HG03460 (cell line): ENCODE measurements at regions not wholly inside any gene's neighbourhood (a gene's known extent, or its start where the extent isn't known, plus 50 kb on each side); places are given as distances from the start of the nearest gene placed in this dataset.
"Not testable (repeated sequence)": the region's sequence is repeated elsewhere in the genome, so short reads cannot be mapped to it uniquely, and the experiment has no call there.

Experiments
- ATAC-seq: cut with Tn5 transposase; IDR thresholded peaks from one replicate; pipeline ENCODE4 v1.9.1; 2021; ENCODE audit not compliant: unreplicated experiment

DNA sequence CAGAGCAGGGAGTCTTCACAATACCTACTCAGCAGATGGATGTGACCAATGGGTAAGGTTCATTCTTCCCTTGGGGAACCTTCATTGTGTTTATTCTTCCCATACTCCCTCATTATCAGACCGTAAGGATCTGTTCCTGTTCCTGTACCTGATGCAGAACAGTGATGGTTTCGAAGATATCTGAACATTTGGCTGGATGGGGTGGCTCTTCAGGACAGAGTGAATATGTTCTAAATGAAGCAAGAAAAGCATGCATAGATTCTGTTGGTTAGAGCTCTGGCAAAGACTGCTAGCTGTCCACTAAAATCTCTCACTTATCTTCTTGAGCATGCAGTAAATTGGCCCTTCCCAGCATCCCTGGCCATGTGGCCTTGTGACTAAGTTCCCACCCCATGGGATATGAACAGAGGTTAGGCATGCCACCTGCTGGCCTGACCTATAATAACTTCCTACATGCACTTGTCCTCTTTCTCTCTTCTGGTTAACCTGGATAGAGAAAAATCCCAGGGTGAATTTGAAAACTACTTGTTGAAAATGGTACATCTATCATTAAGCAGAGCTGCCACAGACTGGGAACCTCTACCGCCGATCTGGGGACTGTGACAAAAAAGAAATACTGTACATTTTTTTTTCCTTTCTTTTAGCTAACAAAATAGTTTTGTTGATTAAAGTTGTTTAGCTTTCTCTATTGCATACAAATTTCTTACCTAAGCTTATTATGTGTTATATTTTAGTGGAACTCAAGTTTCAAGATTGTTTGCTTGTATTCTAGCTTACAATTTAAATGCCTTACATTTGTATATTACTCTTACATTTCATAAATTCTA lies 60.0 kb upstream of the BANK1 start:
- ATAC-seq = peak; percentile 90

DNA sequence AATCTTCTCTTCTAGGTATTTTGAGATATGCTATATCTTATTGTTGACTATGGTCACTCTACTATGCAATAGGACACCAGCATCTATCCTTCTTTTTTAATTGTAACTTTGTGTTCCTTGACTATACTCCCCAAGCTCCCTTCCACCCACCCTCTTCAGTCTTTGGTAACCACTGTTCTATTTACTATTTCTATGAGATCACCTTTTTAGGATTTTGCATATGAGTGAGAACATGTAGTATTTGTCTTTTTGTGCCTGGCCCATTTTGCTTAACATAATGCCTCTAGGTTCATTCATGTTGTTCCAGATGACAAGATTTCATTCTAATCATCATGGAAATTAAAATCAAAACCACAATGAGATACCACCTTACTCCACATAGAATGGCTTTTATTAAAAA lies 63.3 kb upstream of the BANK1 start:
- ATAC-seq = no peak

DNA sequence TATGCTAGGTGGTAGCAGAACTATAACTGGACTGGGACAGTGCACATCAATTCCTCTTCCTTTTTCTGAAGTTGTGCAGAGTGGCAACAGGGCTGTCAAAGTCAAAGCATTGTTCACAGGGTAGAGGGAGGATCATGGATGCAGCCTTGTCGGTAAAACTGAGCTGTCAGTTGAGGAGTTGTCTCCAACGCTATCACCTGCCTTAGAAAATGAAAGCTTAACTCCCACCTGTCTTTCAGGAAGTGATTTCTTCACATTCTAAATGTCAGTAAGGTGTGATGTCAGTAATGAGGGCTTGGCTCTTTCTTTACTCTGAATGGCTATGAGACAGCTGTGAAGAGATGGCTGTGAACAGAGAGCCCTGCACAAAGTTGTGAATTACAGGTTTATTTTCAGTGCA lies 66.4 kb upstream of the BANK1 start:
- ATAC-seq = no peak

DNA sequence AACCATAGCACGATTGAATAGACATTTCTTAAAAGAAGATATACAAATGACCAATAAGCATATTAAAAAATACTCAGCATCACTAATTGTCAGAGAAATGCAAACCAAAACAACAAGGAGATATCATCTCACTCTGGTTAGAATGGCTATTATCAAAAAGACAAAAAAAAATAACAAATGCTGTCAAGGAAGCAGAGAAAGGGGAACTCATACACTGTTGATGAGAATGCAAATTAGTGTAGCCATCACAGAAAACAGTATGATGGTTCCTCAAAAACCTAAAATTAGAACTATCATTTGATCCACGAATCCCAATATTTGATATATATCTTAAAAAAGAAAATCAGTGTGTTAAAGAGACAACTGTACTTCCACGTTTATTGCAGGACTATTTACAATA lies 71.7 kb upstream of the BANK1 start:
- ATAC-seq = no peak

DNA sequence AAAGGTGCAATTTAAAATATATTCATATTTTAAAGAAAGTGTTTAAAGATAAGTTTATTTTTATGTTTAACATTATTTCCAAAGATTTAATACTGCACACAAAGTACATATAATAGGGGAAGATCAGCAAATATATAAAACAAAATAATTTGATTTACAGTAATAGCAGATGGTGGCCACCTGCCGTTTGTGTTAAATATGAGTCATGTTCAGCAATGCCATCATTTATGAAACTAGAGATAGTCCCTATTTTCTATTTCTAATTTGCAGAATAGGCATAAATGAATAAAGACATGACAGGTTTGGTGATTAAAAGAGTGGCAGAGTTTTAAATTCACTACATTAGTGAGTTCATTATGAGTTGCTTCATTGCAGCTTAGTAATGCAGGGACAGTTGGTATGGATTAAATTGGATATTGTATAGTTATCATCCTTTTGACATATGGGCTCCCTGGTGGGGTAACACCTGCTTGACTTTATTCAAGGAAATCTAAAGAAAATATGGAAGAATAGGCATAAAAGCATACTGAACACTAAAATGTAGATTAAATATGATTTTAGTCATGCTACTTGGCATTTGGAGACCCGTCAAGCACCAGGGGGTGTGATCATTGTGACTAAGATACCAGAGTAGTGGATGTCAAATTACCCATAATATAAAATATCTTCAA lies 78.8 kb upstream of the BANK1 start:
- no peak for ATAC-seq

DNA sequence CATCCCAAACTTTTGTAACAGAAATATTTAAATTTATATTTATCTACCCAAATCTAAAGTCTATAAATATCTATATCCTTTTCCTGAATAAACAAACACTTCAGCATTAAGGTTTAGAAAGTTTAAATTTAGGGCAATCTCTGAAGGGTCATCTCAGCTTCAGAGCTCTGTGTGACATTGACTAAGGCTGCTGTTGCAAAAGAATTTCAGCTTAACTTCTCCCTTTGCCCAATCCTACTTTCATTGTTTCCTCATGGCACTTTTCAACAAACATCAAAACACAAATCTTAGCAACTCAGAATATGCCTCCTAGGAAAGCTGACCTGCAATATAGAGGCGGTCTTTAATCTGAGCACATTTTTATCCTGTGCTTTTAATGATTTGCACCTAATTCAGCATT lies 79.7 kb upstream of the BANK1 start:
- no peak for ATAC-seq

DNA sequence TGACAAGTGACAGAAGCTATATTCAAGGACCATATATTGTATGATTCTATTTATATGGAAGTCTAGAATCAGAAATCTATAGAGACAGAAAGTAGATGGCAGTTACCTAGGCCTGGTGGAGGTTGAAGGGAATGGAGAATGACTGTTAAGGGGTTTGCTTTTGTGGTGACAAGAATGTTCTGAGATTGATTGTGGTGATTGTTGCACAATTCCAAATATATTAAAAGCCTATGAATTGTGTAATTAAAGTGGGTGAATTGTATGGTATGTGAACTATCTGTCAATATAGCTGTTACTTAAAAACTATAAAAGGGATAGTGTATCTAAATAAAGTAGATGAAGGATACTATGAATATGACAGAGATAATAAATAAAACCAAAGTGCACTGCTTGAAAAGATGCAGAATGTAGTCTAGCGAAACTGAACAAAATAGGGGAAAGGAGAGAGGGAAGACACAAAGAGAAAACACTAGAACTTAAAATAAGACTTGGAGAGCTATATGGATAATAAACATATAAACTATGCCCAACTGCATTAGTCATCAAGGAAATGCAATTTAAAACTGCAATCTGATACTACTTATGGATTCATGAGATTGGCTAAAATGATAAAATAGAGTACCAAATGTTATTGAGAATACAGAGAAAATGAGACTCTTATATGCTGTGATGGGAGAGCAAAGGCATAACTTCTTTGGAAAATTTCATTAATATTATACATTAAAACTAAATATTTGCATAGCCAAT lies 82.1 kb upstream of the BANK1 start:
- ATAC-seq = no peak

DNA sequence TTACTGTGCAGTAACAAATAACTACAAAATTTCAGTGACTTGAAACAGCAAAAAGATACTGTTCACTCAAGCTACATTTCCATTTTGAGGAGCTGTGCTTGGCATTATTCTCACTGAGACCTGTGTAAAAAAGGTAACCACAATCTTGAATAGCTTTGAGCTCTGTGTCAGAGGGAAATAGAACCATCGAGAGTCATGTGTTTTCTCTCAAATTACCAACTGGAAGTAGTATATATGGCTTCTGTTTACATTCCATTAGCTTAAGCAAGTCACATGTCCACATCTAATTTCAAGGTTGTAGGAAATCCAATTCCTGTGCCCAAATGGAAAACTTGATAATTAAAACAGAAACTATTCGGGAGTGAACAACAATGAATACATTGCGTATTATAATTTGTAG lies 82.9 kb upstream of the BANK1 start:
- ATAC-seq = no peak

DNA sequence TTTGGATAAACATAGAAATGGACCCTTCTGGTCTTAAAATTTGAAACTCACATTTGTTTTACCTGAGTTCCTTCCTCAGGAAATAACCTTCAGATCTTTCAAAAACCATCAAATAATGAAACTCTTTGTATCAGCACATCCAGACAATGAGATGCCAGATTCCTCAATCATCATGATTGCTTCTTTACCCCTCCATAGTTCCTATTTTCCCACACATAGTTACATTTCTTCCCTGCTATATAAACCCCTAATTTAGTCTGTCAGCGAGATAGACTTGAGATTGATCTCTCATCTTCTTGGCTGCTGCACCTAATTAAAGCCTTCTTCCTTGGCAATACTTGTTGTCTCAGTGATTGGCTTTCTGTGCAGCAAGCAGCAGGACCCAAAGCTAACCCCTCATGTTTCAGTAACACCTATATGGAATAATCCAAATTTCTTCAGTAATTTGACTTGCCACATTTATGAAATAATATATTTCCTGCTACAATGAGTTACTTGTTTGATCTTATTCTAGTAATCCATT lies 83.9 kb upstream of the BANK1 start:
- no peak for ATAC-seq

DNA sequence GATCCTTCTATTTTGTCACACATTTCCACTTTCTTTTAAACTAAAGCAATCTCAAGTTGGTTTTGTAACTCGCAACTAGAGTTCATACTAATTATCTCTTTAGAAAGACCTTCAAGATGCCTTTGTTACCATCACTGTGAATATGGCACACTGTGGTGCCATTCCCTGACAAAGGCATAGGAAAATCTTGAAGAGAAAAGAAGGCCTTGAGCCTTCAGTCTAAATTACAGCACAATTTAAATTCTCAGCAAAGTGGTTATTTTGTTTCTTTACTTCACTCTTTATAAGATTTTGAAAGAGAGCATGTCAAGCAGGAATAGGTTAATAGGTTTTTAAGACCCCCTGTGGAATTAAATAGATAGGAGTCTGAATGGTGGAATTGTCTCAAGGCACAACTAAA lies 89.0 kb upstream of the BANK1 start:
- no peak for ATAC-seq

DNA sequence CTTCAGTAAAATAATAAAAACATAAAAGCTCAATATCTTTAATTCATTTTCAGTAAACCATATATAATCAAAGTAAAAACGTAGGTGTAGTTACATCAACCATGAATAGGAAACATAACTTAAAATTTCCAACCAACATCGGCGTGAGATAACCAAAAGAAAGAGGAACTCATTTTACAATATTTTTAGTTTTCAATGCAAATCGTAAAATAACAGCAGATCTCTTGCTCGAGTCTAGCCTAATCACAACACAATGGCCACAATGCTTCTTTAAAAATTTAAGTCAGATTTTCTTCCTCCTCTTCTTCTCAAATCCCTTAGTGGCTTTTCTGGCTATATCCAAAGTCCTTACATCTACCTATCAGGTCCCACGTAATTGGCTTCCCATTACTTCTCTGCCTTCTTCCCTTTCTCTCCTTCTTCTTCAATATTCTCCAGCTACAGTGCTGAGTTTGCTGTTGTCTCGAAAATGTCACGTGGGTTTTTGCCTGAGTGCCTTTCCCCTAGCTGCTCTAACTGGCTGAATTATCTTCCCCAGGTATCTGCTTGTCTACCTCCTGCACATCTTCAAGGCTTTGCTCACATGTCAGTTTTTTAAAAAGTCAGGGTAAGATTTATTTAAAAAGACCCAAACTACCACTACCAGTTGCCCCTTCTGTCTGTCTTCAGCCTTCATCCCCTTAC lies 90.9 kb upstream of the BANK1 start:
- no peak for ATAC-seq

DNA sequence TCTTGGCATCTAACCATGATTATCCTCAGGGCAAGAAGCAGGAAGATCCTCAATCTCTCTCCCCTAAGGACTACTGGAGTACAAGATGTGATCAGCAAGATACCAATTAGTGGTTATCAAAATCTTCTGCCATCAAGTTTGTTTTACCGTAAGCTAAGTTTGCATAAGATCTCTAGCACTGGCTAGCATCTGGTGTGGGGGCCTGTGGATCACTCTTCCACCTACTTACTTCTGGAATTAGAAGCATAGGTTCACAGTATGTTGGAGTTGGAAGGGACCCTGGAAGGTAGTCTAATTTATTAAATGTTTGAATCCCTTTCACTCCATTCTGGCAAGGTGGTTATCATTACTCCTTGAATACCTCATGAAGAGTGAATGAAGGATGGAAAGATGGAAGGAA lies 93.3 kb upstream of the BANK1 start:
- ATAC-seq = no peak

DNA sequence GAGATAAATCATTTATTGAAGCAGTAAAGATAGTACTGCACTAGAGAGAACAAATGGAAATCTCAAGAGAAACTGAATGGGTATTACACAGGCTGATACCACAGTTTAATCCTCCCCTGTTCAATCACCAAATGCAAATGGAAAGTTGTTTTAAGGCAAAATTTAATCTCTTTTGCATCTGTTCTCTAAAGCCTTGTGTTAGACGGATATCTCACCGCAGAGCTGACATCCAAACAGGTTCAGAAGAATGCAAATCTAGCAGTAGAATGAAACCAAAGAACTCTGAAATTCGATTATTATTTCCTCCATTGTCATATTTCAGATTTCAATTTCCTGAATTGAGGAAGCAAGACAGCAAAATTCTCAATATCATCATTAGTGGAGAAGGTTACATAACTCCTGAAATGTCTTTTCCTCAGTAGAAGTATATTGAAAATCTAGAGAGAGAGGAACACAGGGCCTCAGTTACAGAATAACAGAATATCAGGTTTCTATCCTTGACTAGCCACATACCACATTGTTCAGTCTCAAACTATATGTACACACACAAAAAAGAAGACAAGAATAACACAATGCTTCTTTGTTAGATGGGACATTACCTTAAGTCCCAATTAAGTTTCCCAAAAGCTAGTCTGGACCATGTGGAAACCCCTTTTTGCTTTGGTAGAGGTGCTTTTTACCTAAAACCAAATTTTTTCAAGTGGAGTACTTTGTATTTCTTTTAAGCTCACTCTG lies 94.1 kb upstream of the BANK1 start:
- no peak for ATAC-seq

DNA sequence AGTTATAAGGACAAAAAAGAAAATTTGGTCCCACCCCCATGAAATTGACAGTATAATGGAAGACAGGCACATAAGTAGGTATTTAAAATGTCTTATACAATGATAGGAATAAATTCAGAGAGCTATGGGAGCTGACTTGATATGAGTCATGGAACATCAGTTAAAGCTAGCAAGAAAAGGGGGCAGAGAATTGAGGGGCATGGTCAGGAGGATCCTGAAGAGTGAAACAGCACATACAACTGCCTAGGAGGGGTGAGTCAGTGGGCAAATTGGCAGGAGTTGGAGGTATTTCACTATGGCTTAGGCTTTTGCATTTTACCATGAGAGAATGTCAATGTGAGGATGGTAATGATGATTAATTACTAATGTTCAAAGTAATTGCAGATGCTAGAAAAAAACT lies 95.4 kb upstream of the BANK1 start:
- no peak for ATAC-seq

DNA sequence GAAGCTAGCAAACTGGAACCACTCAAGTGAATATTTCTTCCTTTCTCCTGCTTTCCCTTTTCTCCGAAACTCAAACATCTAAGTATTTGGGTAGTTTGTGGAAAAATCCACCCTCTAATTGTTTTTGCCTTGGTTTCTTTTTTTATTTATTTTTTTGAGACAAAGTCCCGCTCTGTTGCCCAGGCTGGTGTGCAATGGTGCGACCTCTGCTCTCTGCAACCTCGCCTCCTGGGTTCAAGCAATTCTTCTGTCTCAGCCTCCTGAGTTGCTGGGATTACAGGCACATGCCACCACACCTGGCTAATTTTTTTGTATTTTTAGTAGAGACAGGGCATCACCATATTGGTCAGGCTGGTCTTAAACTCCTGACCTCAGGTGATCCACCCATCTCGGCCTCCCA lies 96.1 kb upstream of the BANK1 start:
- not testable (repeated sequence) for ATAC-seq

DNA sequence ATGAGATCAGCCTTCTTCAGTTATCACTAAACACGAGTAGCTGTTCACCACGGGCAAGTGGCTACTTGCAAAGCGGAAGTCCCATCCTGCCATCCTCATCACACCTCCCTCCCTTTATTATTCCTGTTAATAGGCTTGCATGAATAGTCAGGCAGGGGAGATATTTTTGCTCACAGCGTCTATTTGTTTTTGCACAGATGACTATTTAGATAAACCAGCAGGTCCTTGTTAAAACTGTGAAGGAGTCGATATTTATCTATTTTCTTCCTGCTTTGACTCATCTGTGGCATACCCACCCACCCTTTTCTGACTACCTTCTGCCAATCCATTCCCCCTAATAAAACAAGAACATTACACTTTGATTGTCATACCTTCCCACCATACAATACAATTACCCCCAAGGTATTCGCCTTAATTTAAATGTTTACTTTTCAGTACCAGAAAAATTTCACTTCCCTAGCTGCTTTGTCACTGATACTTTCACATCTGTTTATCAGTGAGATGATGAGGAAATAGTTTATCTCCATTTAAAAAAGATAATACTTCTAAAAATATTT lies 96.6 kb upstream of the BANK1 start:
- peak; percentile 58 for ATAC-seq

DNA sequence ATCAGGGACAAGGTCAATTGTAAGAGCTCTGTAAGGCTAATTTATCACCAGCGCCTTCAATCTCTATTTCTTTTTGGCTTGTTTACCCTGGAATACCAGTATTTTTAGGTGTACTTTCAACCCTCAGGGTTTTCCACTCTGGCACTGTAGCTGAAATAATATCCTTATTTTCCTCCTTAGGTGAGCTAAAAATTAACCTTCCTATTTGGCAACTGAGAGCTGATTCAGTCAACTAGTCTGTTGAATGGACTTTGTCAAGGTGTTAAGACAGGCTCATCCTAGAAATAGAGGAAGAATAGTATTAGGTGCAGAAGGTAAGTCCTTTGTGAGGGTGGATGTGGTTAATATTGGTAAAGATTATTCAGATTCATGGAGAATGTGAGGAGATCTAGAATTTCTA lies 101.3 kb upstream of the BANK1 start:
- no peak for ATAC-seq

DNA sequence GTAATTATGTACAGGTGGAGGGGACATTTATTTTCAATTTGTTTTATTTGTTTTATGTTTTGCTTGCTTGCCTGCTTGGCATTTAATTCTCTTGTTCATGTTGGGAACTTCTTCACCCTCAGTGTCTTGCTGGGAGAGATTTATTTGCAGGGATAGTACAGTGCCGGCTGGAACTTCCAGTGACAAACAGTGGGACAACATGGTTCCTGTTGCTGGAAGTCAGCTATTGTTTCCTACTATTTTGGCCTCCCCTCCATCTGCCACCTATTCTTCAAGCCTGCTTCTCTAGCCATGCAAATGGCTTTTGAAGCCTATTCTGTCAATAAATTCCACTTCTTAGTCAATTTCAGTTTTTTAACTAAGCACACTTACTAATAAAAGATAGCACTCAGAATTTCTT lies 105.4 kb upstream of the BANK1 start:
- no peak for ATAC-seq

DNA sequence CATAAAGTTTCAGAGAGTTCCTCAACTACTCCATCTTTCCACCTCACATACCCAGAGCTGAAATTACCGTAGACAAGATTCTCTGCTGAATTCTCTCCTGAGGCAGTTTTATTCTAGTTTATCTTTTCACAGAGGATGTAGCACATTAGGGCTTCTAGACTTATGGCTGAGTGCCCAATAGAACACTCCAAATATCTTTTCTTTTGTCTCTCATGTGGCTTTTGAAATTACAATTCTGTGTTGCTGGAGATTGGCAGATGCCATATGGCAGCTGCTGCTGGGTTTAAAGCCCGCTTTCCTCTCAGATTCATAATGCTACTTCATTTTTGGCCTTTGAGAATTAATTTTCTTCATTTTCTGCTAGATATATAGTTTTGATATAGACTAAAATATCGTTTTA lies 107.6 kb upstream of the BANK1 start:
- ATAC-seq = no peak

DNA sequence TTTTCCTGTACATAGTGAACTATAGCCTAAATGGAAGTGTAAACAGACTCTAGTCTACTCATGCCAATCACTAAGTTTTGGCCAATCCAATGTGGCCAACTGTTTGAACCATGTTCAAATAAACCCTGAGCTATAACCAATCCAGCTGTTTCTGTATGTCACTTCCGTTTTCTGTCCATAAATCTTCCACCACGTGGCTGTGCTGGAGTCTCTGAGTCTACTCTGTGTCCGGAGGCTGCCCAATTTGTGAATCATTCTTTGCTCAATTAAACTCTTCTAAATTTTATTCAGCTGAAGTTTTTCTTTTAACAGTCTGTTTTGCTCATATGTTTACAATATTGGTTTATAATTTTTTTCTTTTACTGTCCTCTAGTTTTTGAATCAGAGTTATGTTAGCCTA lies 112.3 kb upstream of the BANK1 start:
- ATAC-seq = no peak
